ENCODE measurements at regions not wholly inside any gene's neighbourhood (a gene's known extent, or its start where the extent isn't known, plus 50 kb on each side); places are given as distances from the start of the nearest gene placed in this dataset.

- intact Hi-C loops (cut with DNase I; ENCODE audit: low total_unique reads), result no loop called here
- WGBS, 2 donors, result 83 to 91% methylated on average over 1 of the region's 1 CpG
- H3K4me3 ChIP-seq (ENCODE audit: low read depth, poor library complexity, severe bottlenecking), result no peak overlapping the region
- DNase-seq (ENCODE audit: low spot score in 2 of 2), result no peak
- no peak for TF ChIP-seq CTCF (IDR thresholded peaks at IDR 0.05)
- no peak for TF ChIP-seq POLR2A (IDR thresholded peaks at IDR 0.05)
Measured at GRCh38 chr5:23675456-23675855, 168.0 kb downstream of the PRDM9 start.

- WGBS, 2 donors, result 60 to 63% methylated on average over 1 of the region's 1 CpG
- no peak overlapping the region for H3K4me3 ChIP-seq (ENCODE audit: low read depth, poor library complexity, severe bottlenecking)
- intact Hi-C loops (cut with DNase I; ENCODE audit: low total_unique reads), result no loop called here
- TF ChIP-seq CTCF (IDR thresholded peaks at IDR 0.05) (no peak), POLR2A (IDR thresholded peaks at IDR 0.05) (no peak)
- DNase-seq (ENCODE audit: low spot score in 2 of 2), result no peak
Measured at GRCh38 chr5:23677996-23678395, 170.6 kb downstream of the PRDM9 start.

- DNase-seq (ENCODE audit: low spot score in 2 of 2), result no peak
- no peak overlapping the region for H3K4me3 ChIP-seq (ENCODE audit: low read depth, poor library complexity, severe bottlenecking)
- WGBS, 2 donors, result 32 to 36% methylated on average over 2 of the region's 2 CpGs
- intact Hi-C loops (cut with DNase I; ENCODE audit: low total_unique reads), result no loop called here
- TF ChIP-seq CTCF (IDR thresholded peaks at IDR 0.05) (no peak), POLR2A (IDR thresholded peaks at IDR 0.05) (no peak)
Measured at GRCh38 chr5:23684103-23684502, 176.7 kb downstream of the PRDM9 start.

- no peak overlapping the region for H3K4me3 ChIP-seq (ENCODE audit: low read depth, poor library complexity, severe bottlenecking)
- WGBS, 2 donors, result 41 to 56% methylated on average over 5 of the region's 5 CpGs
- DNase-seq (ENCODE audit: low spot score in 2 of 2), result no peak
- TF ChIP-seq POLR2A (IDR thresholded peaks at IDR 0.05) (no peak), CTCF (IDR thresholded peaks at IDR 0.05) (no peak)
- intact Hi-C loops (cut with DNase I; ENCODE audit: low total_unique reads), result no loop called here
Measured at GRCh38 chr5:23703940-23704855, 196.8 kb downstream of the PRDM9 start.

- H3K4me3 ChIP-seq (ENCODE audit: low read depth, poor library complexity, severe bottlenecking), result no peak overlapping the region
- intact Hi-C loops (cut with DNase I; ENCODE audit: low total_unique reads), result no loop called here
- no peak for DNase-seq (ENCODE audit: low spot score in 2 of 2)
- WGBS, 2 donors, result 73% methylated on average over 3 of the region's 3 CpGs
- no peak for TF ChIP-seq POLR2A (IDR thresholded peaks at IDR 0.05)
- TF ChIP-seq CTCF (IDR thresholded peaks at IDR 0.05), result no peak
Measured at GRCh38 chr5:23717486-23717885, 210.1 kb downstream of the PRDM9 start.

Measured in lower leg skin (tissue), 4 donors.